Muscle of leg (tissue), 3 donors: ENCODE measurements at regions not wholly inside any gene's neighbourhood (a gene's known extent, or its start where the extent isn't known, plus 50 kb on each side); places are given as distances from the start of the nearest gene placed in this dataset.
"Not testable (repeated sequence)": the region's sequence is repeated elsewhere in the genome, so short reads cannot be mapped to it uniquely, and the experiment has no call there.

Source experiments
- DNase-seq: peaks from one replicate; pipeline ENCODE4 v3.0.0; 2013
- H3K27ac ChIP-seq: one replicate; pipeline ENCODE4 v1.5.1; 2013; ENCODE audit warnings: mild to moderate bottlenecking, low read length, control low read depth
- H3K27me3 ChIP-seq: one replicate; pipeline ENCODE4 v1.6.1; 2013; ENCODE audit warnings: low read length; ENCODE audit not compliant: control insufficient read depth, insufficient read depth
- H3K36me3 ChIP-seq: one replicate; pipeline ENCODE4 v1.6.1; 2013; ENCODE audit warnings: low read length; ENCODE audit not compliant: control insufficient read depth, insufficient read depth
- H3K4me1 ChIP-seq: one replicate; pipeline ENCODE4 v1.6.1; 2013; ENCODE audit warnings: low read length; ENCODE audit not compliant: control insufficient read depth, insufficient read depth
- H3K4me3 ChIP-seq: one replicate; pipeline ENCODE4 v1.5.1; 2013; ENCODE audit warnings: low read length, control low read depth
- H3K9me3 ChIP-seq: replicated peaks from 2 replicates; pipeline ENCODE4 v1.6.1; 2013; ENCODE audit warnings: low read depth, low read length; ENCODE audit not compliant: control insufficient read depth
- WGBS: methylation state at CpG from one replicate; pipeline ENCODE4 v1.1.5; 2013; ENCODE audit warnings: missing lambda C conversion rate; ENCODE audit not compliant: insufficient coverage; 5-methylcytosine and 5-hydroxymethylcytosine counted together

DNA sequence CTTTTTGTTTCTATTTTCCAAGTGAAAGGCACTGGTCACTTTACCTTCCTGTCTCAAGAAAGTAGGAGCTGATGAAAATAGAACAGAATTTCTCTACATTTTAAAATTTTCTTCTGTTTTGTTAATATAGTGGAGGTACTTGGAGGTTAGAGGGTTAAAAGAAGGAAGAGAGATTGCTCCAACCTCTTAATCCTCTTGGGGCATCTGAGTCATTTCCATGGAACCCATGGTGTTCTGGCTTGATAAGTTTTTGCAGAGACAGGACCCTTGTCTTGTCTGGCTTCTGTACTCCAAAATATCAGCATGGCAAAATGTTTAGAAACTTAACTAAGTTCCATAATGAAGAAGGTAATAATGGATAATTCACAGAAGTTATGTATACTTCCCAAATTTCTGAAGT lies 727.2 kb downstream of the C4orf33 start:
- Histone ChIP-seq H3K36me3 (no peaks in the 10 kb centered on the region), H3K27me3 (no peaks in the 10 kb centered on the region), H3K9me3 (no peaks in the 10 kb centered on the region), H3K4me1 (no peaks in the 10 kb centered on the region), H3K27ac (no peak overlapping the region), H3K4me3 (no peak overlapping the region)
- no peak for DNase-seq

GRCh38 chr4:129829373-129829772 lies 733.4 kb downstream of the C4orf33 start:
- Histone ChIP-seq H3K9me3 (no peaks in the 10 kb centered on the region), H3K36me3 (no peaks in the 10 kb centered on the region), H3K4me1 (no peaks in the 10 kb centered on the region), H3K4me3 (no peak overlapping the region), H3K27me3 (no peaks in the 10 kb centered on the region), H3K27ac (no peak overlapping the region)
- WGBS, result no CpG with 5 or more reads among the region's 2 CpGs
- no peak for DNase-seq

GRCh38 chr4:129839687-129840086 lies 743.7 kb downstream of the C4orf33 start:
- peak; percentile 20 for DNase-seq
- H3K4me1 ChIP-seq, result no peaks in the 10 kb centered on the region
- no peak overlapping the region for H3K27ac ChIP-seq
- no CpG with 5 or more reads among the region's 3 CpGs for WGBS
- no peaks in the 10 kb centered on the region for H3K9me3 ChIP-seq
- no peak overlapping the region for H3K4me3 ChIP-seq
- H3K27me3 ChIP-seq, result no peaks in the 10 kb centered on the region
- H3K36me3 ChIP-seq, result no peaks in the 10 kb centered on the region

- H3K4me3 ChIP-seq, result no peak overlapping the region
- H3K27ac ChIP-seq, result no peak overlapping the region
- no peaks in the 10 kb centered on the region for H3K9me3 ChIP-seq
- no CpG with 5 or more reads among the region's 4 CpGs for WGBS
- no peaks in the 10 kb centered on the region for H3K27me3 ChIP-seq
- no peaks in the 10 kb centered on the region for H3K4me1 ChIP-seq
- no peaks in the 10 kb centered on the region for H3K36me3 ChIP-seq
- DNase-seq, result no peak
Measured at GRCh38 chr4:129842096-129842495, 746.1 kb downstream of the C4orf33 start.

DNA sequence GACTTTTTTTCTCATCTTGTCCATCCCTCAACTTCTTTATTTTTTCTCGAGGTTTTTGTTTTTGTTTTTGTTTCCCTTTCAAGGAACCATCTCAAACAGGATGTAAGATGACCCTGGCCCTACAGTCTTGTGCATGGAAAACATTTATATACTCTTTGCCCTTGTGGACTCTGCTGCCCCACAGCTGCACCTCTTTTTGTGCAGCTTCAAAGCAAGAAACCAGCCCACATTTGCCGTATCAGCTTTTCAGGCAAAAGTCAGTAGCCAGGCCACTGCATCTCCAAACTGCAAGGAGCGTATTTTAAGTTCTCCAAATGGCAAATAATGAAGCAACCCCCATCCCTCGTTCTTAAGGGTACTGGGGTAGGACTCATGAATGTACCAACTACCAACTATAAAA lies 756.5 kb downstream of the C4orf33 start:
- Histone ChIP-seq H3K4me3 (no peak overlapping the region), H3K27ac (no peak overlapping the region), H3K4me1 (no peaks in the 10 kb centered on the region), H3K9me3 (no peaks in the 10 kb centered on the region), H3K27me3 (no peaks in the 10 kb centered on the region), H3K36me3 (no peaks in the 10 kb centered on the region)
- no peak for DNase-seq
- 82% methylated on average over 2 of the region's 4 CpGs for WGBS

GRCh38 chr4:129853685-129854467 lies 757.9 kb downstream of the C4orf33 start:
- H3K4me3 ChIP-seq, H3K27ac ChIP-seq, H3K27me3 ChIP-seq, DNase-seq, H3K4me1 ChIP-seq, H3K9me3 ChIP-seq, H3K36me3 ChIP-seq: not testable (repeated sequence)
- 93% methylated on average over 6 of the region's 27 CpGs for WGBS

- Histone ChIP-seq H3K9me3 (no peaks in the 10 kb centered on the region), H3K4me1 (no peaks in the 10 kb centered on the region), H3K27me3 (no peaks in the 10 kb centered on the region), H3K27ac (no peak overlapping the region), H3K4me3 (no peak overlapping the region), H3K36me3 (no peaks in the 10 kb centered on the region)
- no CpG with 5 or more reads among the region's 1 CpG for WGBS
- peak; percentile 3 for DNase-seq
Measured at GRCh38 chr4:129862461-129862860, 766.5 kb downstream of the C4orf33 start.

GRCh38 chr4:129863206-129863605 lies 767.3 kb downstream of the C4orf33 start:
- Histone ChIP-seq H3K4me1 (no peaks in the 10 kb centered on the region), H3K4me3 (no peak overlapping the region), H3K36me3 (no peaks in the 10 kb centered on the region), H3K9me3 (no peaks in the 10 kb centered on the region), H3K27me3 (no peaks in the 10 kb centered on the region), H3K27ac (no peak overlapping the region)
- no peak for DNase-seq
- WGBS, result 36% methylated on average over 2 of the region's 3 CpGs

GRCh38 chr4:129883996-129884395 lies 788.0 kb downstream of the C4orf33 start:
- Histone ChIP-seq H3K27ac (no peak overlapping the region), H3K4me3 (no peak overlapping the region), H3K27me3 (no peaks in the 10 kb centered on the region), H3K9me3 (no peaks in the 10 kb centered on the region), H3K36me3 (no peaks in the 10 kb centered on the region), H3K4me1 (no peaks in the 10 kb centered on the region)
- DNase-seq, result peak; percentile 52
- no CpG with 5 or more reads among the region's 3 CpGs for WGBS

DNA sequence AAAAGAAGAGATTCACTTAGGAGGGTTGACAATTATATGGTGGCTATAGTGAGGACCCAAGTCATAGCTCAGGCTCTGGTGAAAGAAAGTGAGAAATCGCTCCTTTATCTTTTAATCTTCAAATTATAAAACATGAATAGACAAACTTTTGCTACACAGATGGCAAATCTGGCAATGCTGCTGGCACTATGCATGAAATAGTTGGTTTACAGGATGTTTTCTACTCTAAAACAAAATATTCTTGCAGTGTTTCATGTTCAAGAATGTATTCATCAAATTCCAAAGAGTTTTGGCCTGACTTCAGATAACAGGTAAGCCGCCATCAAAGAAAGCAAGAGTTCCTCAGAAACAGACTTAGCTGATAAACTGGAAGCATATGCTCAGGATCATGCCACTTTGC lies 801.2 kb downstream of the C4orf33 start:
- no peaks in the 10 kb centered on the region for H3K4me1 ChIP-seq
- H3K27me3 ChIP-seq, result no peaks in the 10 kb centered on the region
- 100% methylated on average over 1 of the region's 2 CpGs for WGBS
- H3K27ac ChIP-seq, result no peak overlapping the region
- no peak for DNase-seq
- H3K36me3 ChIP-seq, result no peaks in the 10 kb centered on the region
- no peak overlapping the region for H3K4me3 ChIP-seq
- H3K9me3 ChIP-seq, result no peaks in the 10 kb centered on the region

- Histone ChIP-seq H3K4me3 (no peak overlapping the region), H3K27ac (no peak overlapping the region), H3K9me3 (no peaks in the 10 kb centered on the region), H3K27me3 (no peaks in the 10 kb centered on the region), H3K36me3 (no peaks in the 10 kb centered on the region), H3K4me1 (no peaks in the 10 kb centered on the region)
- no peak for DNase-seq
- WGBS, result 27% methylated on average over 2 of the region's 3 CpGs
Measured at GRCh38 chr4:129899849-129900248, 803.9 kb downstream of the C4orf33 start.
